Common myeloid progenitor, CD34-positive (primary cell): ENCODE measurements at regions not wholly inside any gene's neighbourhood (a gene's known extent, or its start where the extent isn't known, plus 50 kb on each side); places are given as distances from the start of the nearest gene placed in this dataset.
A peak's percentile ranks its signal among the peaks of the same experiment; 100 is the strongest.

ENCODE experiments used
- CTCF ChIA-PET: fragments of 350-600 bp; sonication (Branson Sonifier 250); formaldehyde crosslinking; loops from one replicate; lab custom pipeline; 2021; ENCODE audit warnings: antibody characterized with exemption; lab: Charles Lee
- POLR2A ChIA-PET: fragments of 350-600 bp; sonication (Branson Sonifier 250); formaldehyde crosslinking; loops from one replicate; lab custom pipeline; 2021; ENCODE audit warnings: antibody characterized with exemption; lab: Charles Lee
- DNase-seq, 3 donors: peaks; one replicate each; pipeline versions ENCODE4 v3.0.0 to v3.0.0-alpha.2; 2013
- H3K27ac ChIP-seq, 2 experiments: 1 replicate in 1 of 2; 2 replicates in 1 of 2; pipeline ENCODE4 v1.7.0; 2013; ENCODE audit warnings: inconsistent platforms in 2 of 2, low read length in 2 of 2, mild to moderate bottlenecking in 2 of 2, low read depth in 1 of 2, moderate library complexity in 1 of 2; ENCODE audit not compliant: severe bottlenecking in 2 of 2, insufficient read depth in 1 of 2, poor library complexity in 1 of 2
- H3K27me3 ChIP-seq, 5 experiments: replicated peaks in 2 of 5; 1 replicate in 3 of 5; 2 replicates in 2 of 5; pipeline versions ENCODE4 v1.6.1 to v1.7.0; 2013; ENCODE audit warnings: low read length in 4 of 5, mild to moderate bottlenecking in 2 of 5, moderate library complexity in 2 of 5, inconsistent platforms in 1 of 5; ENCODE audit not compliant: insufficient read depth in 5 of 5, control insufficient read depth in 4 of 5
- H3K36me3 ChIP-seq, 4 experiments: 1 replicate in 2 of 4; 2 replicates in 2 of 4; pipeline versions ENCODE4 v1.6.1 to v1.7.0; 2013; ENCODE audit warnings: low read length in 3 of 4, control low read depth in 1 of 4, mild to moderate bottlenecking in 1 of 4; ENCODE audit not compliant: control insufficient read depth in 4 of 4, insufficient read depth in 4 of 4
- H3K4me1 ChIP-seq, 4 experiments: 1 replicate in 3 of 4; 2 replicates in 1 of 4; pipeline versions ENCODE4 v1.6.1 to v1.7.1; 2013; ENCODE audit warnings: low read length in 3 of 4, mild to moderate bottlenecking in 3 of 4, control low read depth in 1 of 4, inconsistent platforms in 1 of 4, moderate library complexity in 1 of 4; ENCODE audit not compliant: control insufficient read depth in 4 of 4, insufficient read depth in 4 of 4; ENCODE audit errors: control extremely low read depth in 1 of 4
- H3K4me3 ChIP-seq, 7 experiments: 1 replicate in 4 of 7; 2 replicates in 3 of 7; pipeline versions ENCODE4 v1.5.1 to v1.7.0; 2013; ENCODE audit warnings: mild to moderate bottlenecking in 7 of 7, low read length in 6 of 7, moderate library complexity in 6 of 7, inconsistent platforms in 2 of 7, low read depth in 2 of 7, control low read depth in 1 of 7; ENCODE audit not compliant: insufficient read depth in 4 of 7, control insufficient read depth in 1 of 7; ENCODE audit errors: extremely low read depth in 1 of 7
- H3K9me3 ChIP-seq, 5 experiments: 1 replicate in 4 of 5; 2 replicates in 1 of 5; pipeline versions ENCODE4 v1.6.1 to v1.7.1; 2013; ENCODE audit warnings: low read length in 4 of 5, mild to moderate bottlenecking in 2 of 5, inconsistent platforms in 1 of 5, low read depth in 1 of 5, moderate library complexity in 1 of 5; ENCODE audit not compliant: control insufficient read depth in 4 of 5, insufficient read depth in 2 of 5; ENCODE audit errors: control extremely low read depth in 1 of 5
- WGBS: methylation state at CpG from one replicate; pipeline ENCODE4 v1.1.5; 2013; ENCODE audit not compliant: insufficient coverage; 5-methylcytosine and 5-hydroxymethylcytosine counted together

DNA sequence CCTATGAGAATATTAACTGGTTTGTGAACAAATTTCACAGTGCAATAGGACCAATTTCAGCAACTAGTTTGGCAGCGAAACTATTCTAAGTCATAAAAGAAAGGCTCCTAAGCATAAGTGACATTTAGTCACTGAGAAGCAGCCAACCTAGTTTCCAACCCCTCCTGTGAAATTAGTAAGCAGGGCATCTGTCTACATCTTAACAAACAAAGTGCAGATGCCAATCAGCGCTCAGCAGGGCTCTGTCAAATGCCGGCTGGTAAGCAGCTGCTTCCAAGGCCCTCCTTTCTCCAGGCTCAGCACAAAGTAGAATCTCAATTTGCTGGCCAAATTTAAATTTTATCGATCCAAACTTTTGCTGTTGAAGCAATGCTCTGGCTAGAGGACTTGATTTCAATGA lies 124.7 kb downstream of the ICOS start:
- no peak overlapping the region for H3K4me3 ChIP-seq
- no peak overlapping the region for H3K27ac ChIP-seq
- no peaks in the 10 kb centered on the region for H3K4me1 ChIP-seq
- no peak for DNase-seq
- WGBS = 88% methylated on average over 4 of the region's 4 CpGs
- no peaks in the 10 kb centered on the region for H3K27me3 ChIP-seq
- H3K9me3 ChIP-seq = no peaks in the 10 kb centered on the region
- ChIA-PET CTCF (interaction anchor here (0.6 to 1.0 kb wide), 2 partner anchors 10 to 227 kb away, joined by 3 read pairs; no protein-coding TSS in a partner anchor), POLR2A (no interaction called here)
- no peaks in the 10 kb centered on the region for H3K36me3 ChIP-seq

DNA sequence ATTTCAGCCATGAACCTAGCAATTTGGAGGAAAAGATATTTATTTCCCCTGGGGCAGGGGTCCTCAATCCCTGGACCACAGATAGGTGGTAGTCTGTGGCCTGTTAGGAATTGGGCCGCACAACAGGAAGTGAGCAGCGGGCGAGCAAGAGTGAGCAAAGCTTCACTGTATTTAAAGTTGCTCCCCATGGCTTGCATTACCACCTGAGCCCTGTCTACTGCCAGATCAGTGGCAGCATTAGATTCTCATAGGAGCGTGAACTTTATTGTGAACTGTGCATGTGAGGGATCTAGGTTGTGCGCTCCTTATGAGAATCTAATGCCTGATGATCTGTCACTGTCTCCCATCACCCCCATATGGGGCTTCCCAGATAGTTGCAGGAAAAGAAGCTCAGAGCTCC lies 127.6 kb downstream of the ICOS start:
- WGBS = 100% methylated on average over 1 of the region's 5 CpGs

DNA sequence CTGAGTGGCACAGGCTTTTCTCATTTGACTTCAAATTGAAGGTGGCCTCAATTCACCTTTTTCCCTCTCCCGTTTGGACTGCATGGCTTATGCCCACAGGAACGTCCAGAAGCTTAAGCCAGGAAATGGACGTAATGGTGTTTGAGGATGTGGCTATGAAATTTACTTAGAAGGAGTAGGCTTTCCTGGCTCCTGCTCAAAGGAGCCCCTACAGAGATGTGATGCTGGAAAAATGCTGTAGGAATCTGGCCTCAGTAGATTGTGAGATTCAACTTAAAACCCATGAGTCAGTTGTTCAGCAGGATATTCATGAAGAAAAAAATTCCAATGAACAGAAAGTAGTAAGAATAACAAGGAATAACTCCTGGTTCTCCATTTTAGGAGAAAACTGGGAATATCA lies 129.0 kb downstream of the ICOS start:
- CTCF ChIA-PET = interaction anchor here (1.5 kb wide), 1 partner anchor 14 kb away, joined by 3 read pairs; no protein-coding TSS in a partner anchor
- Histone ChIP-seq H3K36me3 (no peaks in the 10 kb centered on the region), H3K4me1 (no peaks in the 10 kb centered on the region), H3K27me3 (no peaks in the 10 kb centered on the region), H3K27ac (no peak overlapping the region), H3K9me3 (peaks cover 0 to 2% (median 0%) of the 10 kb centered on the region in 5 experiments), H3K4me3 (no peak overlapping the region)
- 88% methylated on average over 2 of the region's 3 CpGs for WGBS
- no peak for DNase-seq
- POLR2A ChIA-PET = no interaction called here

More for the DNA sequence above, 127.6 kb downstream of the ICOS start:
- H3K36me3 ChIP-seq = no peaks in the 10 kb centered on the region
- DNase-seq = no peak
- H3K4me3 ChIP-seq = no peak overlapping the region
- H3K27ac ChIP-seq = no peak overlapping the region
- peaks cover 0 to 2% (median 0%) of the 10 kb centered on the region in 5 experiments for H3K9me3 ChIP-seq
- H3K27me3 ChIP-seq = no peaks in the 10 kb centered on the region
- ChIA-PET POLR2A (no interaction called here), CTCF (interaction anchor here (0.7 to 1.5 kb wide), 2 partner anchors 8 to 13 kb away, joined by 3 read pairs; no protein-coding TSS in a partner anchor)
- no peaks in the 10 kb centered on the region for H3K4me1 ChIP-seq

DNA sequence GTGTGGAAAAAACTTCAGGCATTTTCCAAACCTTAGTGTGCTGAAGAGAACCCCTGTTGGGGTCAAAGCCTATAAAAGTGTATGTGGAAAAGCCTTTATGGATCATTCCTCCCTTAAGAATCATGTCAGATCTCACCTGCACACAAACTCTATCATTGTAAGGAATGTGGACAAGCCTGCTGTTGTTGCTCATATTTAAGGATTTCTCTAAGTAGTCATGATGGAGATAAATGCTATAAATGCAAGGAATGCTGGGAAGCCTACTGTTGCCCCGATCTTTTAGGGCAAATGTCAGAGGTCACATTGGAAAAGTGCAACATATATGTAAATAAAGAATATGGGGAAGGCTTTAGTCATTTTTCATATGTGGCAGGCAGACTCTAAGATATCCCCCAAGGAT lies 129.5 kb downstream of the ICOS start:
- Histone ChIP-seq H3K4me1 (no peaks in the 10 kb centered on the region), H3K27me3 (peaks cover 0 to 2% (median 0%) of the 10 kb centered on the region in 5 experiments), H3K9me3 (peaks cover 0 to 2% (median 0%) of the 10 kb centered on the region in 5 experiments), H3K27ac (no peak overlapping the region), H3K36me3 (no peaks in the 10 kb centered on the region), H3K4me3 (no peak overlapping the region)
- POLR2A ChIA-PET = no interaction called here
- DNase-seq = no peak
- CTCF ChIA-PET = no interaction called here
- 100% methylated on average over 1 of the region's 1 CpG for WGBS

DNA sequence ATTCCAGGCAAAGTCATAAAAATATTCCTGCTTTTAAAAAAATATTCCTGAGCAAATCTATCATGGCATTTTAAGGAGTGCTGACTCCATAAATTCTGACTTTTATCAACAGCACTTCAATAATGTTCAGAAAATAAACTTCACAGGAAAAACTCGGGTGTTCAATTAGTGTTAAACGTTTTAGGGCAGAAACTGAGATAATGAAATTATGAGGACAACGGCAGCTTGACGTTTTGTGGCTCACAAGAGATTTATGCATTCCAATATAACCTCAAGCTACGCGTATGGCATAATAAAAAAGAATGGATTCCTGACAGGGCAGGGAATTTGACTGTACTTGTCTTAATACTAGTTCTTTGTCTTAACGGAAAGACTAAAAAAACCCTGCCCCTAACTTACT lies 133.2 kb downstream of the ICOS start:
- no peaks in the 10 kb centered on the region for H3K4me1 ChIP-seq
- no peak overlapping the region for H3K27ac ChIP-seq
- peaks cover 0 to 2% (median 0%) of the 10 kb centered on the region in 5 experiments for H3K9me3 ChIP-seq
- WGBS = 80% methylated on average over 4 of the region's 7 CpGs
- DNase-seq = no peak
- H3K4me3 ChIP-seq = no peak overlapping the region
- ChIA-PET CTCF (no interaction called here), POLR2A (no interaction called here)
- H3K36me3 ChIP-seq = no peaks in the 10 kb centered on the region
- H3K27me3 ChIP-seq = peaks cover 0 to 2% (median 0%) of the 10 kb centered on the region in 5 experiments

DNA sequence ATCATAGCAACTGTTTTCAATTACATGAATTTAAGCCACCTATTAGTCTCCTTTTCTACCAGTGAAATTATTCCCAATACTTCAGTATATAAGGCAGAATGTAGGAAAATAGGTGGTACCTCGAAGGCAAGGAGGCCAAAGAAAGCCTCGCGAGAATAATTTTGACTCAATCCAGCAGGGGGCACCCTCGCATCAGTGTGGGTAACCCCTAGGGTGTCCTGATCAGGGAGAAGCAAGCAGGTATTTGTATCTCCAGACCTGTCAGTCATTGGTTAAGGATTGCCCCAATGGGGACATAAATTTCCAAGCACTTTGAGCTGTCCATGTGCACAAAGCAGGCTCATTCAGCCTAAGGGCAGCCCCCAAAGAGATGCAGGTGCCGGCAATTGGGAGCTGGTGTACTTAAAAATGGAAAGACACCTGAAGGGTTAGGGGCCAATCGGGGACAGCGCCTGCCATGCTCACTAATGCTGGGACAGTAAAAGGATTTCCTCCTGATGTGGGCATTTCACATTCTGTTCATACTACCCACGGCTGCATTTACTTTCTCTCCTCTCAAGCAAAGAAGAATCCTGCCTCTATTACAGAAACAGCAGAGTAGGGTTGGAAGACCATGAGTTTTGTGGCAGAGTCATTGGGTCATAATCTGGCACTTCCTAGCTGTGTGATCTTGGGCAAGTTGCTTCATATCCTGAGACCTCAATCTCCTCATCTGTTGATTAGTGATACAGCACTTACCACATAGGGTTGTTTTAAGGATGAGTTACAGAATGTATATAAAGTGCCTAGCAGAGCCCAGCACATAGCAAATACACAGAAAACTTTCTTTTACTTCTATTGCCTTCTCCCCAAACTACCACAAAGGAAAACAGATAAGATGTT lies 136.1 kb downstream of the ICOS start:
- 67% methylated on average over 7 of the region's 8 CpGs for WGBS
- DNase-seq = peak; percentile 13 to 43 (median 20)
- no peak overlapping the region for H3K4me3 ChIP-seq
- peaks cover 0 to 2% (median 0%) of the 10 kb centered on the region in 5 experiments for H3K27me3 ChIP-seq
- H3K4me1 ChIP-seq = no peaks in the 10 kb centered on the region
- H3K36me3 ChIP-seq = no peaks in the 10 kb centered on the region
- POLR2A ChIA-PET = no interaction called here
- CTCF ChIA-PET = interaction anchor here (0.7 to 2.3 kb wide), 8 partner anchors 8 to 323 kb away, joined by 3 to 6 read pairs (median 3); no protein-coding TSS in a partner anchor
- H3K9me3 ChIP-seq = no peaks in the 10 kb centered on the region
- H3K27ac ChIP-seq = no peak overlapping the region

DNA sequence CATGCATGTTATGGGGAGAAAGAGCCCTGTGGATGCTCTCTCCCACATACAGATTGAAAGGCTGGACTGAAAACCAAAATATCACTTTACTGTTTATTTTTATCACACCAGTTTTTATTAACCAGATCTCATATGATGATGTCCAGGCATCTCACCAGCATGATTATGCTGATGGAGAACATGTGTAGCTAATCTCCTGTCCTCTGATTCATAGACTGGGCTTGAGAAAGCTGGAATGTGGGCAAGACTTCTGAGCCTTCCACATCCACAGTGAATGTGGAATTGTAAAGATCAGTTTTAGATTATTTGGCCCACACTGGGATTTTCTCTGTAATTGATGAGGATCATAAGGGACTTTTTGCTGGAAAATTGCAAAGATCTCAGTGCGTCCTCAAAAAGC lies 137.9 kb downstream of the ICOS start:
- DNase-seq = no peak
- ChIA-PET POLR2A (no interaction called here), CTCF (no interaction called here)
- H3K4me1 ChIP-seq = no peaks in the 10 kb centered on the region
- H3K27ac ChIP-seq = no peak overlapping the region
- H3K4me3 ChIP-seq = no peak overlapping the region
- WGBS = no CpG with 5 or more reads among the region's 1 CpG
- H3K9me3 ChIP-seq = no peaks in the 10 kb centered on the region
- no peaks in the 10 kb centered on the region for H3K36me3 ChIP-seq
- H3K27me3 ChIP-seq = peaks cover 0 to 2% (median 0%) of the 10 kb centered on the region in 5 experiments
